ENCODE measurements at regions not wholly inside any gene's neighbourhood (a gene's known extent, or its start where the extent isn't known, plus 50 kb on each side); places are given as distances from the start of the nearest gene placed in this dataset.

- TF ChIP-seq, protein P1, sequence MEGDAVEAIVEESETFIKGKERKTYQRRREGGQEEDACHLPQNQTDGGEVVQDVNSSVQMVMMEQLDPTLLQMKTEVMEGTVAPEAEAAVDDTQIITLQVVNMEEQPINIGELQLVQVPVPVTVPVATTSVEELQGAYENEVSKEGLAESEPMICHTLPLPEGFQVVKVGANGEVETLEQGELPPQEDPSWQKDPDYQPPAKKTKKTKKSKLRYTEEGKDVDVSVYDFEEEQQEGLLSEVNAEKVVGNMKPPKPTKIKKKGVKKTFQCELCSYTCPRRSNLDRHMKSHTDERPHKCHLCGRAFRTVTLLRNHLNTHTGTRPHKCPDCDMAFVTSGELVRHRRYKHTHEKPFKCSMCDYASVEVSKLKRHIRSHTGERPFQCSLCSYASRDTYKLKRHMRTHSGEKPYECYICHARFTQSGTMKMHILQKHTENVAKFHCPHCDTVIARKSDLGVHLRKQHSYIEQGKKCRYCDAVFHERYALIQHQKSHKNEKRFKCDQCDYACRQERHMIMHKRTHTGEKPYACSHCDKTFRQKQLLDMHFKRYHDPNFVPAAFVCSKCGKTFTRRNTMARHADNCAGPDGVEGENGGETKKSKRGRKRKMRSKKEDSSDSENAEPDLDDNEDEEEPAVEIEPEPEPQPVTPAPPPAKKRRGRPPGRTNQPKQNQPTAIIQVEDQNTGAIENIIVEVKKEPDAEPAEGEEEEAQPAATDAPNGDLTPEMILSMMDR (IDR thresholded peaks at IDR 0.05; ENCODE audit: low read depth, low read length): no peak
- TF ChIP-seq POLR2A (IDR thresholded peaks at IDR 0.05; ENCODE audit: extremely low read depth, insufficient read length): no peak
- no peak for TF ChIP-seq MYC (IDR thresholded peaks at IDR 0.05; ENCODE audit: low read depth, low read length)
- TF ChIP-seq MAX (IDR thresholded peaks at IDR 0.05; ENCODE audit: low read depth, low read length): no peak
Measured at GRCh38 chr13:76797361-76797760, 88.8 kb downstream of the KCTD12 start.
